DMS53 treated with DMSO at 0.1 percent for 48 hours (cell line): ENCODE measurements at regions not wholly inside any gene's neighbourhood (a gene's known extent, or its start where the extent isn't known, plus 50 kb on each side); places are given as distances from the start of the nearest gene placed in this dataset.

Source experiments
- DNase-seq: peaks from one replicate; lab custom pipeline; 2025; ENCODE audit not compliant: unreplicated experiment; lab: John Stamatoyannopoulos, UW

DNA sequence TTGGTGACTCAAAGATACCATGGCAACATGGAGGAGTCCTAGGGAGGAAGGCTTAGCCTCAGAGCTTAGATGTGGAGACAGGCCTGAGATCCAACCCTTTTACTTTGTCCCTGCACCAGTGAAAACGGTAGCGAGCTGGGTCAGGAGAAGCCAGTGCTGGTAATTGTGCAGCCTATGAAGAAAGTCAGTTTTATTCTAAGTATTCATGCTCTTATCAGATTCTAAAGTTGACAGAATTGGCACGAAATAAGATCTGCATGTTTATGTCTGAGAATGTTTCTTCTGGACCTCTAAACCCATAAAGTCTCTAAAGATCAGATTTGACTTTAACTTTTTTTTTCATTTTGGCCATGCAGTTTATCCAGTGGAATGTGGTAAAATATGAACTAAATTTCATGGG lies 93.8 kb downstream of the SCG2 start:
- DNase-seq: no peak

DNA sequence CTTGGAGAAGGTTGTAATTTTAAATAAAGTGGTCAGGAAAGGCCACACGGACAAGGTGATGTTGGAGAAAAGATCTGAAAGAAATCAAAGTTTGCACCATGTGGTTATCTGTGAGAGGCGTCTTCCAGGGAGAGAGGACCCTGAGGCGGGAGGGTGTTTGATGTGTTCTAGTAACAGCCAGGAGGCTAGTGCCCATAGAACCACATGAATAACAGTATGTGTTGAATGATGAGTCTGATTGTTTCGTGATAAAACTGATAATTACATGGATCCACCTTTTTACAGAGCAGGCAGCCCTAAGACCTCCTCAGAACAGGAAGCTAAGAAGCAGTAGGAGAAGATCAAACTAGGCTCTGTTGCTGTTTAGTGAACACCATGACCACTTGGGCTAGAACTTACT lies 91.4 kb downstream of the SCG2 start:
- DNase-seq: no peak

DNA sequence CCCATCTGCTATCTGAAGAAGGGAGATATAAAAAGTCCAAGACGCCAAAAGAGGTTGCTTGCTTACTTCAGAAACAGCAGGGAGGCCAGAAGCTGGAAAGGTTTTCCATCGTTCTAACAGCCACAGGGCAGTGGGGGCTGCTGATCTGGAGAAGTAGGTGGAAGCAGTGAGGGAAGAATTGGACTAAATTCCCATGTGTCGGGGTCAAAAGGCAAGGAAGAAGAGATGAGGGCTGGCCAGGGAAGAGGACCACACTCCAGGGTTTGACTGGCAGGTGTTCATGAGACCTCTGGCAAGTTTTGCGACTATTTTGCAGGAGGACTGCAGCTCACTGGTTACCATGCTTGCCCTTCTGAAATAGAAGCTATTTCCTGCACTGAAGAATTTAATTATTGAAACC lies 91.0 kb downstream of the SCG2 start:
- DNase-seq: no peak

DNA sequence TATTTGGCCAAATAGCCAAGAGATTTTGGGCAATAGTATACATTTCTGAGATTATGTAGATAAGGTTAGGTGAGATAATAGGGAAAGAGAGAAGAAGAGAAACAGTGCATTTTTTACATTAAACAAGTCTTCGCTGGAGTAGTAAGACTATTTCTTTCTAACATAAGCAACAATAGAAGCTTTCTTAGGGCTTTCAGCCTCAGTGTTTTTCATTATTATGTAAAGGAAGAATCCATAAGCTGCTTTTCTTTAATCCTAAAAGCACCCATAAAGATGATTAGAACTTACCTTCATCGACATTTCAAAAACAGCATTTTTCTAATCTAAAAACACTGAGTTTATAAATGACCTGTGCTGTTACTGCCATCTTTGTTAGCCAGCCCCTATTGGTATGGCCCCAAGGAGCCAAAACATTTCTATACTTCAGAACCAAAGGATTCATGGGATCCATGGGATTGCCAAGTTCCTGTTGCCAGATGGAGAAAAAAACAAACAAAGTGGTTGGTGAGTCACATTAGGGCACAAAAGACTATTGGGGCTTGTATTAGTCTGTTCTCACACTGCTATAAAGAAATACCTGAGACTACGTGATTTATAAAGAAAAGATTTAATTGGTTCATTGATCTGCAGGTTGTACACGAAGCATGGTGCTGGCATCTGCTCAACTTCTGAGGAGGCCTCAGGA lies 88.2 kb downstream of the SCG2 start:
- DNase-seq: no peak

DNA sequence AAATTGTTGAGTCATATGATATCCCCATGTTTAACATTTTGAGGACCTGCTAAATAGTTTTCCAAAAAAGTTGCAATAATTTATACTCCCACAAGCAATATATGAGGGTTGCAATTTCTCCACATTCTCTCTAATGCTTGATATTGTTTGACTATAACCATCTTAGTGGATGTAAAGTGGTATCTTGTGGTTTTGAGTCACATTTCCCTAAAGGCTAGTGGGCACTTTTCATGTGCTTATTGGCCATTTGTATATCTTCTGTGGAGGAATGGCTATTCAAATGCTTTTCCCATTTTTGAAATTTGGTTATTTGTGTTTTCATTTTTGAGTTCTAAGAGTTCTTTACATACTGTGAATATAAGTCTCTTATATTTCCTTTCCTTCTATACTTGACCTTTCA lies 82.7 kb downstream of the SCG2 start:
- no peak for DNase-seq

DNA sequence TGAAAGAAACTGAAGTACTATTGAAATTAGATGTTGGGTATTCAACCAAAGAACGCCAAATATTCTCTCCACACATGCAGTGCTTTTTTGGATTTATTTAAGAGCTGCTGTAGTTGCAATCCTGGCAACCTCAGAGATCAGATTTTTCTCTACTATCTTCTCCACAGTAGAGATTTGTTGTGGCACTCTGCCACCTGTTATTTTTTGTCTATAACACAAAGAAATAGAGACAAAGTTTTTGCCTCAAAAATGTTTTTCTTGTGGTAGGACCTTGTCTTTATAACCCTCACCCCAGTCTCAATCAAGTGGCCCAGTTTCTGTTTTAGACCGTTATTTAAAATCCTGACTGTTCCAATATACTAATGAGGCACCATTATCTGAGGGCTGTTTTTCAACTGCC lies 79.4 kb downstream of the SCG2 start:
- no peak for DNase-seq

DNA sequence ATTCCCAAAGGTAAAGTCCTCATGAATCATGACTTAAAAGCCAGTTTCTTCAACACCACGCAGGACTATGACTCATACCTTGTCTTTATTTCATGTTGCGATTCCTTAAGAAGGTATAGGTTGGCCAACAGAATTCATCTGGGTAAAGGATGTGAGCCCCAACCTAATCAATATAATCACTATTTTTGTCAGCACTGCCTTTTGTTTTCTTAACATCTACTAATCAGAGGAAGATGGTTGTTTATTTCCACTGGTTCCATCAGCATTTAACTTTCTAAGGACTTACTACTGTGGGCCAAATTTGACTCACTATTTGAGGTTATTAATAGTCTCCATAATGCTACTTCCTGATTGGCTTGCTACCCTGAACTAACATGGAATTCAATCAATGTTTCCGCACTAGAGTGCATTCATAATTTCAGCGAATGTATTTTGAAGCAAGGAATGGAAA lies 78.6 kb downstream of the SCG2 start:
- no peak for DNase-seq

DNA sequence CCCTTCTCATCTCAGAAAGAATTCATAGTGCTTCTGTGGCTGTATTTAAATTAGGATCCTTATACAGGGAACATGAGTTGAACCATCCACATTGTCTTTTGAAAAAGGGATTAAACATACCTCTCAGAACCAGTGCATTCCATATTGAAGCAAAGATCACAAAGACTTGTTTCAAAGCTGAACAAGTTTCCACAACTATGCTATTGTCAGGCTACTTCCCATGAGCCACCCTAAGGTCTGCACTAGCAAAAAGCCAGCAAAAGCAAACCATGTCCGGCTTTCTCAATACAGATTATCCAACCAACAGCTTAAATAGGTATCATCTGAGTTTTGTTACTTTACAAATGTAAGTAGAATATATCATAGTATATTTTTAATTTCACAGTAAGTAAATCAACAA lies 78.1 kb downstream of the SCG2 start:
- DNase-seq: no peak

DNA sequence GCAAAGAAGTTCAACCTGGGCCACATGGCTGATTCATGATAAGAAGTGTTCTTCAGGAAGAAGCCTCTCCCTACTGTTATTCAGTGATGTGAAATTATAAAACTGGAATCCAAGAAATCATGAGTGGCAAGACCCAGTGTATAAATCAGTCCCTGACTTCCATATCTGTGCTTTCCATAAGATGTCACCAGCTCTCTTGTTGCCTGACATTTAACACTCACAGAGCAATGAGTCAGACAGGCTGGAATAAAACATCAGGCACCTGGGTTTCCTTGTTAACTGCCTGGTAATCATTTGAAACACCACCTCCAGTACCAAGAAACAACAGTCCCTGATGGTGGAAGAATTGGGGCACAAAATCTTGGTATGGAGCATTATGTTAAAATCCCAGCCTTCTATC lies 76.1 kb downstream of the SCG2 start:
- peak; percentile 11 for DNase-seq

DNA sequence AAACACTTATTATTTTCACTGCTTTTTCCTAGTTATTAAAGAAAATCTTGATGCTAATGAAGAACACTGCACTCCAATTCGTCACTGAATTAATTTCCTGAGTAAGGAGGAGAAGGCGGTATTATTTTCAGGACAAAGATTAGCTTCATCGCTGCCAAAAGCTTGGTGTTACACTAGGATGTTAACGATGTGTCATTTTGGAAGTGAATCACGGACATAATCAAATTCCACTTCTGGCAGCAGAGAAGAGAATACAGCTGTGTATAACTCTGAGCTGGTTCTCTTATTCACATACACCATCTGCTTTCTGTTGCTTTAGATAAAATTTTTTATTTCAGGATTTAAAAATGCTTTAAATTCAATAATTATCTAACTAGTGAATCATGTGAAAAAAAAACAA lies 74.1 kb downstream of the SCG2 start:
- no peak for DNase-seq

DNA sequence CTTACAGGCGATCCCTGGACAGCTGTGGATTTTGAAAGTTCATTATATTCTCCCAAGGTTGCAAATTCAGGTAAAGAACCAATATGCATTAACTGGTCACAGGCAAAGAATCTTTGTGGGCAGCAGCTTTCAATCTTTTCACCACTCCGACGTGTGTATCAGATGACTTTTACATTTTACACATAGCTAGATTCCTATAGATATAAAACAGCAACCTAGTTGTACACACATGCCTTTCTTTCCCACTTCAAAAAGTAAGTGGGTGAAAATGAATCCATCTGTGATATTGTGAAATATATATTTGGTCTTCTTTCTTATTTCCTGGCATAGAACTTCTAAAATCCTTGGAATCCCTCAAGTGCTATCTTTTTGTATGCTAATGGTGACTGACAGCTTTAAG lies 72.5 kb downstream of the SCG2 start:
- DNase-seq: no peak

DNA sequence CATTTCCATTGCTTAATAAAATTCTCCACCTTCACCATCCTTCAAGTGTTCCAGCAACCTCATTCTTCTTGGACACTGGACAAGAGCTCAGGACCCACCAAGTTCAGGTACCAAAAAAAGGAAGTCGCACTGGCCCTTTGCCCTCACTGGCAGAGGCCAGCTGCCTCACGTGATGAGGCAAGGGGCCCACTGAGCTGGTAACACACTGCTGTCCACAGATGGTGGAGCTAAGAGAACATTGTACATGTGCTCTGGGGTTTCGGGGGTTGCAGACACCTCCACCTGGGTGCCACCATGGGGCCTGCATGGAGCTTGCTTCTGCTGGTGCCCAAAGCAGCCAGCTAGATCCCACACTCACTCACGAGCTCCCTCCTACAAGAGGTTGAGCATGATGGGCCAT lies 71.3 kb downstream of the SCG2 start:
- DNase-seq: no peak

DNA sequence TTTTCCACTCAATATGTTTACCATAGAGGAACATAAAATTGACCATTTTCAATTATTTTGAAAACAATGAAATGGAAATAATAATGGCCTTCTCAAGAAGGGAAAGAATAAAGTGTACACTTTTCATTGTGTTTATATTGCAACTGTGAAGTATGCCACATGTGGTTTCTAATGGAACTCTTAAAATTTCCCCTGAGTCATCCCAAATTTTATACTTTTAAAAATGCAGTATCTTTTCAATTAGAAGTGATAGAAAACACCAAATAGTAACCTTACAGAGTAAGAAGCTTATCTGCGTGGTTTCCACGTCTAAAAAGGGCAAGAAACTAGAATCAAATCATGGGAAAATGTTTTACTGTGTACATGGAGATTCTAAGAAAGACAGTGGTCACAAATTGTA lies 70.0 kb downstream of the SCG2 start:
- no peak for DNase-seq

DNA sequence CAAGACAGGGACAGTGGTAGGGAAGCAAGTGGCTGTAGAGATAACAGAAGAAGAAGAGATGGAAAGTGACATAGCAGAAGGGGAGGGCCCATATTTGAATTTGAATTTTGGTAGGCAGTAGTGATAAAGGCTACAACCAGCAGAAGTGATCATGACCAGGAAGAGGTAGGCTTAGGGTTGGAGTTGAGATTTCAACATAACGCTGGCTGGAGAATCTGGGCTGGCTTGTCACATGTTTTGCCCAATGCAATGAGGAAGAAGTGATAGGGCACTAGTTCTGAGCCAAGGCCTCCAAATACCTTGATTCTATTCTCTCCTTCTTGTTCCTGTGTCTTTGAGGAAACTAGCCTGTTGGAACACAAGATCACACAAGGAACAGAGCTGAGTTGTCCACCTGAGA lies 69.4 kb downstream of the SCG2 start:
- DNase-seq: no peak

DNA sequence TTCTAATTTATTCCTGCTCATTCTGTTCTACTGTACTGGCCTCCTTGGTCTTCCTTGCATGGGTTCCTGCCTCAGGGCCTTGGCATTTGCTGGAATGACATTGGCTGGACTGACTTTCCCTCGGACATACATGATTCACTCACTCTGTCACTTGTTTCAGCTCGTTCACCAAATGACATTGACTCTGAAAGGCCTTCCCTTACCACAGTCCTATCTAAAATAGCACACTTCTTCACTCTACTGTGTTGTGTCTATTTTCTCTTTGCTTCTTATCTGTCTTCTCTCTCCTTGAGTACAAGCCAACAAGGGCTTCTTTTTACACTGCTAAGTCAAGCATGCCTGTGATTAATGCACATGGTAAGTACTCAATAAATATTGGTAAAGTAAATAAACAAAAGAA lies 65.6 kb downstream of the SCG2 start:
- DNase-seq: peak; percentile 14

DNA sequence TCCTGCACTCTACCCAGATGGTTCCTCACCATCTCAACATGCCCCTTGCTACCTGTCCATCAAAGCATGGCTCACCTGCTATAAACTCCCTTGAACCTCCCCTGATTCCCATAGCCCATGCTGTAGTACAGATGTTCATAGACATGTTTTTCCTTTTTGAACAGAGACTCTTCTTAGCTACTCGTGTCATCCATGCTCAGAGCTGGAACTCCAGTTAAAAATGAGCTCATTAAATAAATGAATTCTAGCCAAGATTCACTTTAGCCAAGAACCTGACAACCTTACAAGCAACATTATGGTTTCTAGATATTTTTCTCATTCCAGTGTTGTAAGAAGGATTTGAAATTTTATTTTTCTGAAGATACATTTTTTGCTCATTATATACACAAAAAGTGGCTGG lies 65.0 kb downstream of the SCG2 start:
- no peak for DNase-seq

DNA sequence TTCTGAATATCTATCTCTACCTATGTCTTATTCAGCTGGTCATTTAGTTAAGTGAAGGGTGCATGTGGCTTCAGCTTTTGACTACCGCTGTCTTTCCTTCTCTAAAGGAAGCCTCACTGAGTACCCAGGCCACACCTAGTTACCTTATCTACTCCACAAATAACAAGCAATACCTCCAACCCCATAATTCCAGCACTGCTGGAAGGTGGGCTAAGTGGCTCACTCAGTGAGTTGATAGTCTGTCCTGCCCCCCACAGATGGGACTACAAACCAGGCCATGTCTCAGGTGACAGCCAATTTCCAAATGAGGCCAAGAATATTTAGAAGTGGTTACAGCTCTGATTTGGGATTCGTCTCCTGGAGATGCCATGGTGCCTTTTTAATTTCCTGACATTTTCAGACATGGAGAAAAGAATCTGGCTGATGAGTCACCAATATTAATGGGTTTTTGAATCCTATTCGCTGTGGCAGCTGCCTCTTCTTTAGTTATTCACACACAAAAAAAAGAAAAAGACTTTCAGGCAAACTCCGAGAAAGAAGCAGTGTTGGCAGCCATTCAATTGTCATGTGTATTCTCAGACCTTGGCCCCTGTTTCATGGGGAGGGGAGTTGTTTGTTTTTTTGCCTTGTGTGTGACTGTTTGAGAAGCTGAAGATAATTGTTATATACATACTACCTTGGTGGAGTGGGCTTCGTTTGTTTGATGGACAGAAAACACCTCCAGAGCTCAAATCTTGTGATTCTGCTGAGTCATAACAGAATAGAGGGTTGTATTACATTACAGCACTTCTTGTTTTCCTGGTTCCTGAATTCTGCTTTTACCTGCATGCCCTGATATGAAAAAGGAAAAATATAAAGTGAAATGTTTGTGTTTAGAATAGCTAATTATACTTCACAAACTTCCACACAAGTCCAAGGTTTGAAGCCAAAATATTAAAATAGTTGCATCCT lies 64.2 kb downstream of the SCG2 start:
- DNase-seq: peak; percentile 56

DNA sequence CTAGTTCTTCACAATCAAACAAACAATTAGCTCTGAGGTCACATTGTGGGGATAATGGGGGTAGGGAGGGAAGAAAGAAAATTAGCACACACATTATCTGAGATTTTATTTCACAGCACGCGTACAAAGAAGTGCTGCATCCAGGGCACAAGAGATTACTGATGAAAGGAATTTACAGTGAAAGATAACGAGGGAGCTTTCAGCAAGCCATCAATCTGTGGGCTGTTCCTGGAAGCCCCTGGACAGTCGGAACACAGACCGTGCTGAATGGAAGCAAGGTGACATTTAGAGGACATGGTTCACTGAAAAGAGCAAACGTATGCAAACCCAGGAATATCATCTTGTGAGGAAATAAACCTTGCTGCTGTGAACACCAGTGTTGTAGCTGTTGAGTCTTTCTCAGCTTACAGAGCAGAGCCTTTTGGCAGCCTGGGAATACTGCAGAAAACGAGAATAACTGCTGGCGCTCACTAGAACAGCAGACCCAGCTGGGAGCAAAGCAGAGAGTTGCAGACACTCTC lies 63.2 kb downstream of the SCG2 start:
- peak; percentile 30 for DNase-seq

DNA sequence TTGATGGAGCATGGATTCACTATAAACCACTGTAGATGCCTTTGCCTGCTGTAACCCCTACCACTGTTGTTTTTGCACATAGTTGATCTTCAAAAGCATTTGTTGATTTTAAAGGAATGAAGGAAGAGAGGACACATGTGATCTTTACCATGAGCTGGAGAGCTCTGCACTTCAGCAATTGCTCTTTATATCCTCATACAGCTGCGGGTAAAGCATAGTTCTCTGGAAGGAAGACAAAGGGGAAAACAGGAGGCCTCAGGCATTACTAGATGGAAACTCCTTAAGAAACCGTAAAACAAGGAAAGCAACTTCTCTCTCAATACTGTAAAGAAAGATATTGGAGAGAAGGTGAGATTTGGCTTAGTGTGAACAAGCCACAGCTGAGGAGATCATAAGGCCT lies 60.6 kb downstream of the SCG2 start:
- no peak for DNase-seq

DNA sequence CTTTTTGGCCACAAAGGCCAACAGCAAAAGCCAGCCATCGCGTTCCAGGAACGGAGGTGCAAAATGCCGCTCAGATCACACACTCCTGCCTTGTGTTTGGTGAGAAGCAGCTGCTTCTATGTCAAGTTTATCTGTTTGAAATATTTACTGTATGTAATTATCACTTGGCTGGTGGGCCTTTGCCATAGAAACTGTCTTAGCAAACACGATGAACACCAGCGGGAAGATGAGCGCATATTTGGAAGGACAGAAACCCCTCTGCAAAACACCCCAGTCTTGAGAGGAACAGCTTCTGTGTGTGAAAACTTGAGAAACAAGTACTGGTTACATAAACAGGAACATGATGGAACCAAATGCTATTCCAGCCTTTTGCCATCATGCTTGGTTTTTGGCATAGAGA lies 59.7 kb downstream of the SCG2 start:
- no peak for DNase-seq

DNA sequence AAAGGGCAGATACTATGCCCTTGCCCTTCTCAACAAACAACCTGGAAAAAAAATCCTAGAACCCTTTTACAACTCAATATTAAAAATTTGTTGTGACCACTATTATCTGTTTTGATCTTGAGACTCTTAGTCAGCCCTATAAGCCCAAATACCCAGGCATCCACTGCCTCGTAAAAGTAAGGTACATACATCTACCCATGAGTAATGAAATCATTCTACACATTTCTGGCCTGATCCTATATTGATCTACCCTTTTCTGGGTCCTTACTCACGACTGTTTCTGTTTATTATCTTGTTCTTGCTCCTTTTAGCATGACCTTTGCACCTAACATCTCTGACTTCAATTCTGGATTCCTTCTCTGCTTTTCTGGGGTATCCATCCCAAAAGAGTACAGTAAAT lies 56.8 kb downstream of the SCG2 start:
- no peak for DNase-seq

DNA sequence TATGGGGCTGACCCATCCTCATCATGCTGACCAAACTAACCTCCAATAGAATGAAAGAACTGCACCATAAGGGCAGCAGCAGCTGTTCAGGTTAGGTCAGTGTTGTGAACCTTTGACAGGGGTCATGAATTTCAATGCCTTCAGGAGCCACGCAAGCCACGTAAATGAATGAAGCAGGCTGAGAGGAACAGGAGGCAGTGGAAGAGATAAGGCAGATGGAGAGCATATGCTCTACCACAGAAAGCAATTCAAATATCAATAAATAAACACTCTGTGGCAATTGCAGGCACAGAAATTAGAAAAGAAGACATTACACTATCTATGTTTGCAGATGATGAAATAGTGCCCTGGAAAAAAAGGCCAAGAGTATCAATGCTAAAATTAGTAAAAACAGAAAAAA lies 56.3 kb downstream of the SCG2 start:
- DNase-seq: no peak
